Smooth muscle cell (in vitro differentiated cells): ENCODE measurements at regions not wholly inside any gene's neighbourhood (a gene's known extent, or its start where the extent isn't known, plus 50 kb on each side); places are given as distances from the start of the nearest gene placed in this dataset.

ENCODE experiments used
- DNase-seq: peaks from one replicate; lab custom pipeline; 2025; ENCODE audit not compliant: unreplicated experiment; lab: John Stamatoyannopoulos, UW
- H2AFZ ChIP-seq: fragments of 200-600 bp; sonication (generic); 2 replicates; pipeline ENCODE4 v1.6.0; 2016; ENCODE audit warnings: antibody characterized with exemption, low read depth, mild to moderate bottlenecking
- H3F3A ChIP-seq: fragments of 200-600 bp; sonication (generic); 2 replicates; pipeline ENCODE4 v1.6.0; 2017; ENCODE audit warnings: antibody characterized with exemption, low read depth
- H3K27ac ChIP-seq: fragments of 200-600 bp; sonication (generic); 2 replicates; pipeline ENCODE4 v1.5.1; 2016; ENCODE audit warnings: low read depth, mild to moderate bottlenecking
- H3K27me3 ChIP-seq: fragments of 200-600 bp; sonication (generic); 2 replicates; pipeline ENCODE4 v1.6.1; 2016; ENCODE audit warnings: low read depth, mild to moderate bottlenecking
- H3K36me3 ChIP-seq: fragments of 200-600 bp; sonication (generic); 2 replicates; pipeline ENCODE4 v1.5.1; 2016; ENCODE audit warnings: low read depth
- H3K4me1 ChIP-seq: fragments of 200-600 bp; sonication (generic); 2 replicates; pipeline ENCODE4 v1.5.1; 2016; ENCODE audit warnings: low read depth
- H3K4me2 ChIP-seq: fragments of 200-600 bp; sonication (generic); 2 replicates; pipeline ENCODE4 v1.6.0; 2016; ENCODE audit warnings: mild to moderate bottlenecking
- H3K4me3 ChIP-seq: fragments of 200-600 bp; sonication (generic); 2 replicates; pipeline ENCODE4 v1.5.1; 2016; ENCODE audit warnings: mild to moderate bottlenecking
- H3K79me2 ChIP-seq: fragments of 200-600 bp; sonication (generic); 2 replicates; pipeline ENCODE4 v1.6.0; 2016; ENCODE audit warnings: low read depth, mild to moderate bottlenecking
- H3K9ac ChIP-seq: fragments of 200-600 bp; sonication (generic); 2 replicates; pipeline ENCODE4 v1.6.0; 2016; ENCODE audit warnings: low read depth
- H3K9me3 ChIP-seq: fragments of 200-600 bp; sonication (generic); replicated peaks from 2 replicates; pipeline ENCODE4 v1.5.1; 2016; ENCODE audit warnings: low read depth
- H4K20me1 ChIP-seq: fragments of 200-600 bp; sonication (generic); 2 replicates; pipeline ENCODE4 v1.6.0; 2016; ENCODE audit warnings: low read depth
- CTCF ChIP-seq: fragments of 200-600 bp; sonication (generic); IDR thresholded peaks from 2 replicates; pipeline ENCODE4 v1.5.1; 2017; ENCODE audit warnings: borderline replicate concordance, mild to moderate bottlenecking, antibody characterized with exemption; ENCODE audit not compliant: insufficient read depth, poor library complexity, severe bottlenecking
- WGBS: methylation state at CpG from one replicate; pipeline ENCODE4 v1.1.7; 2016; ENCODE audit warnings: low lambda C conversion rate; 5-methylcytosine and 5-hydroxymethylcytosine counted together

GRCh38 chr3:166446986-166447385, 609.8 kb upstream of the BCHE start:
- H3K4me1 ChIP-seq, result no peaks in the 10 kb centered on the region
- no peaks in the 10 kb centered on the region for H3F3A ChIP-seq
- H4K20me1 ChIP-seq, result no peaks in the 10 kb centered on the region
- no peaks in the 10 kb centered on the region for H3K36me3 ChIP-seq
- no peak for TF ChIP-seq CTCF
- no peak overlapping the region for H3K9ac ChIP-seq
- no peaks in the 10 kb centered on the region for H3K9me3 ChIP-seq
- 50% methylated on average over 3 of the region's 3 CpGs for WGBS
- H3K27ac ChIP-seq, result no peak overlapping the region
- no peak overlapping the region for H3K4me2 ChIP-seq
- H3K27me3 ChIP-seq, result no peaks in the 10 kb centered on the region
- no peak overlapping the region for H3K4me3 ChIP-seq
- H3K79me2 ChIP-seq, result no peaks in the 10 kb centered on the region
- no peak for DNase-seq
- no peak overlapping the region for H2AFZ ChIP-seq

DNA sequence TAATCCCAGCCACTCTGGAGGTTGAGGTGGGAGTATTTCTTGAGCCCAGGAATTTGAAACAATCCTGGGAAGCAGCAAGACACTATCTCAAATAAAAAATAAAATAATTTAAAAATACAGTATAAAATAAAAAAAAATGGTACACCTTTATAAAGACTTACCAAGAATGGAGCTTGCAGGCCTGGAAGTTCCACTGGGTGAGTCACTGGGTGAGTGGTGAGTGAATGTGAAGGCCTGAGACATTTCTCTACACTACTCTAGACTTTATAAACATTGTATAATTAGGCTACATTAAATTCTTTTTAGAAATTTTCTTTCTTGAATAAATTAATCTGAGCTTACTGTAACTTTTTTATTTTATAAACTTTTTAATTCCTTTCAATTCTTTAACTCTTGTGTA, 609.1 kb upstream of the BCHE start:
- TF ChIP-seq CTCF, result no peak
- Histone ChIP-seq H3K4me3 (no peak overlapping the region), H3K9me3 (no peaks in the 10 kb centered on the region), H3K4me1 (no peaks in the 10 kb centered on the region), H3K9ac (no peak overlapping the region), H4K20me1 (no peaks in the 10 kb centered on the region), H3K79me2 (no peaks in the 10 kb centered on the region), H3K27ac (no peak overlapping the region), H3K4me2 (no peak overlapping the region), H2AFZ (no peak overlapping the region), H3F3A (no peaks in the 10 kb centered on the region), H3K27me3 (no peaks in the 10 kb centered on the region), H3K36me3 (no peaks in the 10 kb centered on the region)
- no peak for DNase-seq

DNA sequence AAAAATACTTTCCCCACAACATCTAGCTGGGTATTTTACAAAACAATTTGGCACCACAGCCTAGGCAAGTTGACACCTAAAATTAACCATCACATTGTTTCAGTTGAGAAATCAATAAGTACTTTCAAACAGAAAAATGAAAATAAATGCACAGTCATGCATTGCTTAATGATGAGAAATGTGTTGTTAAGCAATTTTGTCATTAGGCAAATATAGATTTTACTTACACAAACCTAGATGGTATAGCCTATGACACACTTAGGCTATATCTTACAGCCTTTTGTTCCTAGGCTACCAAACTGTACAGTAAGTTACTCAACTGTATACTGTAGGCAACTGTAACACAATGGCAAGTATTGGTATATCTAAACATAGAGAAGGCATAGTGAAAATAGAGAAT, 608.6 kb upstream of the BCHE start:
- Histone ChIP-seq H3K4me1 (no peaks in the 10 kb centered on the region), H3K9me3 (no peaks in the 10 kb centered on the region), H2AFZ (no peak overlapping the region), H3K4me3 (no peak overlapping the region), H3K4me2 (no peak overlapping the region), H3K9ac (no peak overlapping the region), H4K20me1 (no peaks in the 10 kb centered on the region), H3K27ac (no peak overlapping the region), H3K79me2 (no peaks in the 10 kb centered on the region), H3K36me3 (no peaks in the 10 kb centered on the region), H3K27me3 (no peaks in the 10 kb centered on the region), H3F3A (no peaks in the 10 kb centered on the region)
- DNase-seq, result no peak
- no peak for TF ChIP-seq CTCF

- no peak for DNase-seq
- Histone ChIP-seq H3K79me2 (no peaks in the 10 kb centered on the region), H3K4me2 (no peak overlapping the region), H3K36me3 (no peaks in the 10 kb centered on the region), H3K4me1 (no peaks in the 10 kb centered on the region), H3K4me3 (no peak overlapping the region), H3K9ac (no peak overlapping the region), H3K27me3 (no peaks in the 10 kb centered on the region), H3K9me3 (no peaks in the 10 kb centered on the region), H3K27ac (no peak overlapping the region), H3F3A (no peaks in the 10 kb centered on the region), H2AFZ (no peak overlapping the region), H4K20me1 (no peaks in the 10 kb centered on the region)
- no peak for TF ChIP-seq CTCF
- WGBS, result 94% methylated on average over 9 of the region's 9 CpGs
These were observed 607.5 kb upstream of the BCHE start for GRCh38 chr3:166444756-166445155.
